ENCODE measurements at regions not wholly inside any gene's neighbourhood (a gene's known extent, or its start where the extent isn't known, plus 50 kb on each side); places are given as distances from the start of the nearest gene placed in this dataset.

DNA sequence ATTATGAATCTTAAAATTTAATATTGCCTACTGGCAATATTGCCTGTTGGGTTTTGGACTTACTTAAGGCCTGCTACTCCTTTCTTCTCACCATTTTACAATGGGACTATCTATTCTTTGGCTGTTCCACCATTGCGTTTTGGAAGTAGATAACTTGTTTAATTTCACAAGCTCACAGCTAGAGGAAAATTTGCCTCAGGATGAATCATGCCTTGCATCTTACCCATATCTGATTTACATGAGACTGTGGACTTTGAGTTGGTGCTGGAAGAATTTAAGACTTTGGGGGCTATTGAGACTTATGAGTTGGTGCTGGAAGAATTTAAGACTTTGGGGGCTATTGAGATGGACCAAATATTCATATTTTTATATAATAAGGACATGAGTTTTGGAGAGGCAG, 662.6 kb downstream of the METTL15 start:
- Histone ChIP-seq H3K27me3 (ENCODE audit: control insufficient read depth, insufficient read depth, low read length) (no peaks in the 10 kb centered on the region), H3K36me3 (ENCODE audit: control insufficient read depth, insufficient read depth, low read length) (no peaks in the 10 kb centered on the region), H3K4me3 (ENCODE audit: low read depth in 2 of 2, low read length in 2 of 2) (no peak overlapping the region), H3K27ac (ENCODE audit: low read length) (no peak overlapping the region), H3K4me1 (ENCODE audit: control insufficient read depth, insufficient read depth, low read length) (no peaks in the 10 kb centered on the region), H3K9me3 (ENCODE audit: control insufficient read depth, insufficient read depth, low read depth, low read length) (no peaks in the 10 kb centered on the region)
- BruUV-seq (replicated peaks): no TSS peak
- ChIA-PET POLR2A (no interaction called here), CTCF (no interaction called here)
- ATAC-seq (no peak), DNase-seq (ENCODE audit: low read depth, low spot score) (no peak)
- intact Hi-C loops (cut with micrococcal nuclease; ENCODE audit: unreplicated experiment) (no loop called here), in situ Hi-C loops (cut with HindIII; ENCODE audit: low pct_unique_long_range_greater_than_20kb, low sequenced_read_pairs) (no loop called here)
- no peak for TF ChIP-seq POLR2AphosphoS5 (IDR thresholded peaks at IDR 0.05; ENCODE audit: low read depth, low read length)
- TF ChIP-seq REST (IDR thresholded peaks at IDR 0.05; ENCODE audit: insufficient read depth in 1 of 2, low read depth in 2 of 2, low read length in 1 of 2): no peak
- no peak for TF ChIP-seq SIN3A (IDR thresholded peaks at IDR 0.05; ENCODE audit: borderline replicate concordance, insufficient read depth, low read depth, low read length)
- no peak for TF ChIP-seq CTCF (IDR thresholded peaks at IDR 0.05)
- no peak for TF ChIP-seq TCF7L2 (IDR thresholded peaks at IDR 0.05; ENCODE audit: low read depth, low read length)

- intact Hi-C loops (cut with micrococcal nuclease; ENCODE audit: unreplicated experiment) (no loop called here), in situ Hi-C loops (cut with HindIII; ENCODE audit: low pct_unique_long_range_greater_than_20kb, low sequenced_read_pairs) (no loop called here)
- Histone ChIP-seq H3K4me1 (ENCODE audit: control insufficient read depth, insufficient read depth, low read length) (no peaks in the 10 kb centered on the region), H3K36me3 (ENCODE audit: control insufficient read depth, insufficient read depth, low read length) (no peaks in the 10 kb centered on the region), H3K4me3 (ENCODE audit: low read depth in 2 of 2, low read length in 2 of 2) (no peak overlapping the region), H3K27me3 (ENCODE audit: control insufficient read depth, insufficient read depth, low read length) (no peaks in the 10 kb centered on the region), H3K27ac (ENCODE audit: low read length) (no peak overlapping the region), H3K9me3 (ENCODE audit: control insufficient read depth, insufficient read depth, low read depth, low read length) (no peaks in the 10 kb centered on the region)
- POLR2A ChIA-PET: no interaction called here
- no peak for DNase-seq (ENCODE audit: low read depth, low spot score)
- no TSS peak for BruUV-seq (replicated peaks)
- TF ChIP-seq SIN3A (IDR thresholded peaks at IDR 0.05; ENCODE audit: borderline replicate concordance, insufficient read depth, low read depth, low read length): no peak
- no peak for TF ChIP-seq REST (IDR thresholded peaks at IDR 0.05; ENCODE audit: insufficient read depth in 1 of 2, low read depth in 2 of 2, low read length in 1 of 2)
- no peak for ATAC-seq
- CTCF ChIA-PET: no interaction called here
Observed at GRCh38 chr11:28767574-28767973, 659.4 kb downstream of the METTL15 start.
